CD14-positive monocyte (primary cell): ENCODE measurements at regions not wholly inside any gene's neighbourhood (a gene's known extent, or its start where the extent isn't known, plus 50 kb on each side); places are given as distances from the start of the nearest gene placed in this dataset.

Experiments
- DNase-seq, 3 donors: peaks; one replicate each; pipeline ENCODE4 v3.0.0-alpha.2; 2011 to 2022
- H2AFZ ChIP-seq: 2 replicates; pipeline ENCODE4 v1.6.0; 2012; ENCODE audit warnings: mild to moderate bottlenecking, low read depth, low read length, inconsistent platforms; ENCODE audit not compliant: insufficient read depth, poor library complexity, severe bottlenecking
- H3K27ac ChIP-seq, 2 donors: 1 replicate in 1 of 2; 2 replicates in 1 of 2; pipeline ENCODE4 v1.5.1; 2012 to 2013; ENCODE audit warnings: low read length in 2 of 2, control low read depth in 1 of 2, inconsistent platforms in 1 of 2, low read depth in 1 of 2, mild to moderate bottlenecking in 1 of 2
- H3K27me3 ChIP-seq, 2 donors: one replicate each; pipeline versions ENCODE4 v1.6.0 to v1.6.1; 2011 to 2013; ENCODE audit warnings: low read length in 2 of 2; ENCODE audit not compliant: control insufficient read depth in 2 of 2, insufficient read depth in 2 of 2
- H3K36me3 ChIP-seq, 2 donors: replicated peaks in 1 of 2; 1 replicate in 1 of 2; 2 replicates in 1 of 2; pipeline versions ENCODE4 v1.5.1 to v1.6.1; 2012 to 2013; ENCODE audit warnings: low read length in 2 of 2, control low read depth in 1 of 2, inconsistent platforms in 1 of 2, mild to moderate bottlenecking in 1 of 2; ENCODE audit not compliant: insufficient read depth in 2 of 2, control insufficient read depth in 1 of 2
- H3K4me1 ChIP-seq, 2 donors: 1 replicate in 1 of 2; 2 replicates in 1 of 2; pipeline versions ENCODE4 v1.5.1 to v1.6.1; 2012 to 2013; ENCODE audit warnings: low read length in 2 of 2, control low read depth in 1 of 2, inconsistent platforms in 1 of 2, mild to moderate bottlenecking in 1 of 2, moderate library complexity in 1 of 2; ENCODE audit not compliant: insufficient read depth in 2 of 2, control insufficient read depth in 1 of 2
- H3K4me2 ChIP-seq: replicated peaks from 2 replicates; pipeline ENCODE3; 2012; ENCODE audit warnings: low read length, moderate library complexity, mild to moderate bottlenecking; ENCODE audit not compliant: poor library complexity, severe bottlenecking; ENCODE audit errors: extremely low read depth
- H3K4me3 ChIP-seq, 3 experiments: fragments of 200-600 bp in 1 of 3; sonication (generic) in 1 of 3; replicated peaks in 1 of 3; 1 replicate in 2 of 3; 2 replicates in 1 of 3; pipeline ENCODE4 v1.5.1; 2011 to 2013; ENCODE audit warnings: low read length in 3 of 3, mild to moderate bottlenecking in 3 of 3, control low read depth in 2 of 3, low read depth in 2 of 3, inconsistent platforms in 1 of 3, moderate library complexity in 1 of 3
- H3K79me2 ChIP-seq: 2 replicates; pipeline ENCODE4 v1.6.0; 2012; ENCODE audit warnings: mild to moderate bottlenecking, control low read depth, inconsistent platforms, low read length, moderate library complexity; ENCODE audit not compliant: insufficient read depth
- H3K9ac ChIP-seq: 2 replicates; pipeline ENCODE4 v1.6.0; 2017; ENCODE audit warnings: low read length, mild to moderate bottlenecking; ENCODE audit not compliant: insufficient read depth, poor library complexity, severe bottlenecking
- H3K9me3 ChIP-seq, 2 donors: replicated peaks in 1 of 2; 1 replicate in 1 of 2; 2 replicates in 1 of 2; pipeline versions ENCODE4 v1.5.1 to v1.6.1; 2012 to 2013; ENCODE audit warnings: low read length in 2 of 2, control low read depth in 1 of 2; ENCODE audit not compliant: control insufficient read depth in 1 of 2, insufficient read depth in 1 of 2
- H4K20me1 ChIP-seq: 2 replicates; pipeline ENCODE4 v1.6.0; 2012; ENCODE audit warnings: mild to moderate bottlenecking, low read length, control low read depth, moderate library complexity; ENCODE audit not compliant: insufficient read depth
- H3K27ac Mint-ChIP-seq, 7 donors: one replicate each; pipeline ENCODE4 v1.8.0; 2020; ENCODE audit warnings: mild to moderate bottlenecking in 7 of 7, mixed read lengths in 7 of 7, moderate library complexity in 6 of 7, inconsistent platforms in 2 of 7
- H3K27me3 Mint-ChIP-seq, 3 donors: one replicate each; pipeline ENCODE4 v1.8.0; 2021 to 2022; ENCODE audit warnings: low read depth in 3 of 3, mild to moderate bottlenecking in 3 of 3, mixed read lengths in 3 of 3, moderate library complexity in 3 of 3, inconsistent platforms in 1 of 3
- H3K36me3 Mint-ChIP-seq, 2 donors: one replicate each; pipeline ENCODE4 v1.8.0; 2020; ENCODE audit warnings: mixed read lengths in 2 of 2, inconsistent platforms in 1 of 2, mild to moderate bottlenecking in 1 of 2
- H3K4me1 Mint-ChIP-seq: one replicate; pipeline ENCODE4 v1.8.0; 2020; ENCODE audit warnings: mild to moderate bottlenecking, mixed read lengths
- H3K4me3 Mint-ChIP-seq, 2 donors: one replicate each; pipeline ENCODE4 v1.8.0; 2020; ENCODE audit warnings: mild to moderate bottlenecking in 2 of 2, mixed read lengths in 2 of 2, moderate library complexity in 1 of 2
- H3K9me3 Mint-ChIP-seq, 7 donors: one replicate each; pipeline ENCODE4 v1.8.0; 2020 to 2022; ENCODE audit warnings: mixed read lengths in 7 of 7, mild to moderate bottlenecking in 6 of 7, moderate library complexity in 6 of 7, inconsistent platforms in 2 of 7
- WGBS: methylation state at CpG from one replicate; pipeline ENCODE4 v1.1.5; 2013; ENCODE audit warnings: missing lambda C conversion rate; ENCODE audit not compliant: insufficient coverage; 5-methylcytosine and 5-hydroxymethylcytosine counted together
- intact Hi-C, 2 donors: fragments of 100-400 bp; cut with micrococcal nuclease; formaldehyde crosslinking; loops; one replicate each; pipeline versions ENCODE4 v1.15.0 to v1.15.1; 2023
- TF ChIP-seq, protein P1 (sequence below): fragments of 200-600 bp; IDR thresholded peaks from one replicate; pipeline ENCODE4 v1.8.0; 2022; ENCODE audit warnings: antibody characterized with exemption, mild to moderate bottlenecking

DNA sequence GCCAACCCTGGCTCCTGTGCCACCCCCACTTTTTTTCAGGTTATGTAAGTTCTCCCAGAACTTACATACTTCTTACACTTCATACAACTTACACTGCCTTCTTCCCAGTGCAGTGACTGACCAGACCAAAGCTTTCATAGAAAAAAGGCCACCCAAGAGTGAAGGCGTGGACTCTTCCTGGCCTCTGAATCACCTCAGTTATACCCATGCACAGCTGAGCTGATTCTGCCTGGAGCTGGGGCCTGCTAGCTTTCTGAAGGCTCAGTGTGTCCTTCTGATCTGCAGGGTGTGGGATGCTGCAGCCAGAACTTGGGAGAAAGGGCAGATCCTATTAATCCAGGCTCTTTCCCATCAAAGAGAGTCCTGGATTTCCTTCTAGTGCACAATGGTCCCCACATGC, 216.1 kb downstream of the TTC32 start:
- Mint-ChIP-seq H3K36me3 (no peaks in the 10 kb centered on the region), H3K27ac (no peak overlapping the region), H3K27me3 (peaks cover 0 to 2% (median 1%) of the 10 kb centered on the region in 3 donors), H3K9me3 (peaks cover 0 to 1% (median 0%) of the 10 kb centered on the region in 7 donors), H3K4me1 (no peaks in the 10 kb centered on the region), H3K4me3 (no peak overlapping the region)
- Histone ChIP-seq H3K27ac (no peak overlapping the region), H3K4me2 (no peak overlapping the region), H3K36me3 (no peaks in the 10 kb centered on the region), H3K9ac (no peak overlapping the region), H3K79me2 (no peaks in the 10 kb centered on the region), H3K9me3 (no peaks in the 10 kb centered on the region), H4K20me1 (no peaks in the 10 kb centered on the region), H3K27me3 (no peaks in the 10 kb centered on the region), H3K4me3 (no peak overlapping the region), H3K4me1 (no peaks in the 10 kb centered on the region), H2AFZ (no peak overlapping the region)
- intact Hi-C loops: no loop called here
- TF ChIP-seq, protein P1, sequence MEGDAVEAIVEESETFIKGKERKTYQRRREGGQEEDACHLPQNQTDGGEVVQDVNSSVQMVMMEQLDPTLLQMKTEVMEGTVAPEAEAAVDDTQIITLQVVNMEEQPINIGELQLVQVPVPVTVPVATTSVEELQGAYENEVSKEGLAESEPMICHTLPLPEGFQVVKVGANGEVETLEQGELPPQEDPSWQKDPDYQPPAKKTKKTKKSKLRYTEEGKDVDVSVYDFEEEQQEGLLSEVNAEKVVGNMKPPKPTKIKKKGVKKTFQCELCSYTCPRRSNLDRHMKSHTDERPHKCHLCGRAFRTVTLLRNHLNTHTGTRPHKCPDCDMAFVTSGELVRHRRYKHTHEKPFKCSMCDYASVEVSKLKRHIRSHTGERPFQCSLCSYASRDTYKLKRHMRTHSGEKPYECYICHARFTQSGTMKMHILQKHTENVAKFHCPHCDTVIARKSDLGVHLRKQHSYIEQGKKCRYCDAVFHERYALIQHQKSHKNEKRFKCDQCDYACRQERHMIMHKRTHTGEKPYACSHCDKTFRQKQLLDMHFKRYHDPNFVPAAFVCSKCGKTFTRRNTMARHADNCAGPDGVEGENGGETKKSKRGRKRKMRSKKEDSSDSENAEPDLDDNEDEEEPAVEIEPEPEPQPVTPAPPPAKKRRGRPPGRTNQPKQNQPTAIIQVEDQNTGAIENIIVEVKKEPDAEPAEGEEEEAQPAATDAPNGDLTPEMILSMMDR: no peak
- 71% methylated on average over 1 of the region's 1 CpG for WGBS
- DNase-seq: no peak

DNA sequence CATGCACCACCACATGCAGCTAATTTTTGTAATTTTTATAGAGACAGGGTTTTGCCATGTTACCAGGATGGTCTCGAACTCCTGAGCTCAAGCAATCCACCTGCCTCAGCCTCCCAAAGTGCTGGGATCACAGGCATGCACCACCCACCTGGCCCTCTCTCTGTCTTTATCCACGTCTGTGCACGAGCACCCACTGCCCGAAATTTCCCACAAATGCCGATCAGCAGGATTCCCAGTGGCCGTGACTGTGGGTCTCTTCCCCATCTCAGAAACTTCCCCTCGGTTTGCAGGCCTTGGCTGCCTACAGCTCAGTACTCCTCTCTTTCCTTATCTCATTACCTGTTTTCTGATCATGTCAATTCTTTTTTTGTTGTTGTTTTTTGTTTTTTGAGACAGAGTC, 217.3 kb downstream of the TTC32 start:
- no peaks in the 10 kb centered on the region for H3K4me1 Mint-ChIP-seq
- H3K27ac Mint-ChIP-seq: no peak overlapping the region
- H3K27me3 ChIP-seq: no peaks in the 10 kb centered on the region
- H4K20me1 ChIP-seq: no peaks in the 10 kb centered on the region
- peaks cover 0 to 1% (median 0%) of the 10 kb centered on the region in 7 donors for H3K9me3 Mint-ChIP-seq
- H3K27ac ChIP-seq: no peak overlapping the region
- no peak overlapping the region for H2AFZ ChIP-seq
- no peaks in the 10 kb centered on the region for H3K4me1 ChIP-seq
- WGBS: 88% methylated on average over 7 of the region's 7 CpGs
- H3K4me2 ChIP-seq: no peak overlapping the region
- no peak overlapping the region for H3K4me3 ChIP-seq
- TF ChIP-seq, protein P1: no peak
- no peak overlapping the region for H3K9ac ChIP-seq
- H3K27me3 Mint-ChIP-seq: peaks cover 0 to 2% (median 0%) of the 10 kb centered on the region in 3 donors
- H3K36me3 ChIP-seq: no peaks in the 10 kb centered on the region
- DNase-seq: no peak
- no peak overlapping the region for H3K4me3 Mint-ChIP-seq
- intact Hi-C loops: no loop called here
- H3K9me3 ChIP-seq: no peaks in the 10 kb centered on the region
- no peaks in the 10 kb centered on the region for H3K79me2 ChIP-seq
- H3K36me3 Mint-ChIP-seq: no peaks in the 10 kb centered on the region
